Tibial nerve (tissue), 4 donors: ENCODE measurements at regions not wholly inside any gene's neighbourhood (a gene's known extent, or its start where the extent isn't known, plus 50 kb on each side); places are given as distances from the start of the nearest gene placed in this dataset.

Experiments
- EP300 ChIP-seq, 2 donors: sonication (generic); formaldehyde crosslinking; IDR thresholded peaks; one replicate each; pipeline ENCODE4 v1.6.1; 2017; ENCODE audit warnings: antibody characterized with exemption in 2 of 2, mild to moderate bottlenecking in 1 of 2
- TF ChIP-seq, protein P1 (sequence below), 5 experiments: fragments of 200-600 bp in 3 of 5; fragments of 450-650 bp in 2 of 5; sonication (generic) in 3 of 5; IDR thresholded peaks; one replicate each; pipeline ENCODE4 v1.5.1; 2016 to 2019; ENCODE audit warnings: antibody characterized with exemption in 5 of 5, mild to moderate bottlenecking in 3 of 5, moderate library complexity in 2 of 5

DNA sequence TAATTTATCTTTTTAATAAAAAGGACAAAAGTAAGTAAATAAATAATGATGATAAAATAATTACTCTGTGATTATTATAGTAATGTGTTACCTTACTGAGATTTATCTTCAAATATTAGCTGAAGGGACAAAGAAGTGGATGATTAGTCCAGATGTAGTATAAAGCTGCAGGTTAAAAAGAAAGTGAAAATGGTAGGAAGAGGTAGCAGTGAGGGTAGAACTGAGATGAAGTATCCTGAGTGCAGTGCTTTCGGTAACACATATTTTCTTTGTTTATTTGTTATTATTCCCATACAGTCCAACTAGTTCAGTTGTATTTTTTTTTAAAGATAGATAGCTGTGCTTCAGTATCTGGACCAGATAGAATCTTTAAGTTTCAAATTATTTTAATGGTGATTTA lies 1203.5 kb downstream of the NCAM2 start:
- TF ChIP-seq, protein P1, sequence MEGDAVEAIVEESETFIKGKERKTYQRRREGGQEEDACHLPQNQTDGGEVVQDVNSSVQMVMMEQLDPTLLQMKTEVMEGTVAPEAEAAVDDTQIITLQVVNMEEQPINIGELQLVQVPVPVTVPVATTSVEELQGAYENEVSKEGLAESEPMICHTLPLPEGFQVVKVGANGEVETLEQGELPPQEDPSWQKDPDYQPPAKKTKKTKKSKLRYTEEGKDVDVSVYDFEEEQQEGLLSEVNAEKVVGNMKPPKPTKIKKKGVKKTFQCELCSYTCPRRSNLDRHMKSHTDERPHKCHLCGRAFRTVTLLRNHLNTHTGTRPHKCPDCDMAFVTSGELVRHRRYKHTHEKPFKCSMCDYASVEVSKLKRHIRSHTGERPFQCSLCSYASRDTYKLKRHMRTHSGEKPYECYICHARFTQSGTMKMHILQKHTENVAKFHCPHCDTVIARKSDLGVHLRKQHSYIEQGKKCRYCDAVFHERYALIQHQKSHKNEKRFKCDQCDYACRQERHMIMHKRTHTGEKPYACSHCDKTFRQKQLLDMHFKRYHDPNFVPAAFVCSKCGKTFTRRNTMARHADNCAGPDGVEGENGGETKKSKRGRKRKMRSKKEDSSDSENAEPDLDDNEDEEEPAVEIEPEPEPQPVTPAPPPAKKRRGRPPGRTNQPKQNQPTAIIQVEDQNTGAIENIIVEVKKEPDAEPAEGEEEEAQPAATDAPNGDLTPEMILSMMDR (IDR thresholded peaks at IDR 0.05): no peak
- no peak for TF ChIP-seq EP300 (IDR thresholded peaks at IDR 0.05)
